Neural cell (in vitro differentiated cells): ENCODE measurements at regions not wholly inside any gene's neighbourhood (a gene's known extent, or its start where the extent isn't known, plus 50 kb on each side); places are given as distances from the start of the nearest gene placed in this dataset.

Experiments used
- H2AFZ ChIP-seq: fragments of 200-600, 300-800 bp; sonication (generic), shearing (Covaris generic); 2 replicates; pipeline ENCODE4 v1.6.0; 2014; ENCODE audit warnings: low read depth, mild to moderate bottlenecking, antibody characterized with exemption, low read length, moderate library complexity
- H3F3A ChIP-seq: fragments of 200-600 bp; shearing (Covaris generic); 2 replicates; pipeline ENCODE4 v1.6.1; 2016; ENCODE audit warnings: mild to moderate bottlenecking, moderate library complexity, mixed read lengths, antibody characterized with exemption, low read length; ENCODE audit not compliant: insufficient read depth, poor library complexity, severe bottlenecking
- H3K27ac ChIP-seq: fragments of 200-600, 300-800 bp; sonication (generic), shearing (Covaris generic); 2 replicates; pipeline ENCODE4 v1.5.1; 2014; ENCODE audit warnings: mild to moderate bottlenecking, low read length, moderate library complexity
- H3K27me3 ChIP-seq: fragments of 300-800, 200-600 bp; sonication (generic), shearing (Covaris generic); 2 replicates; pipeline ENCODE4 v1.6.0; 2014; ENCODE audit warnings: mild to moderate bottlenecking, low read depth, low read length, moderate library complexity; ENCODE audit not compliant: insufficient read depth
- H3K36me3 ChIP-seq: fragments of 300-800, 200-600 bp; sonication (generic), shearing (Covaris generic); 2 replicates; pipeline ENCODE4 v1.5.1; 2014; ENCODE audit warnings: mild to moderate bottlenecking, antibody characterized with exemption, low read length, moderate library complexity; ENCODE audit not compliant: insufficient read depth
- H3K4me2 ChIP-seq: fragments of 300-800, 200-600 bp; sonication (generic), shearing (Covaris generic); 2 replicates; pipeline ENCODE4 v1.6.0; 2014; ENCODE audit warnings: mild to moderate bottlenecking, low read length
- H3K4me3 ChIP-seq: fragments of 300-800, 200-600 bp; sonication (generic), shearing (Covaris generic); 2 replicates; pipeline ENCODE4 v1.5.1; 2014; ENCODE audit warnings: mild to moderate bottlenecking, low read length, moderate library complexity
- H3K79me2 ChIP-seq: fragments of 200-600 bp; shearing (Covaris generic); replicated peaks from 2 replicates; pipeline ENCODE4 v1.6.0; 2014; ENCODE audit warnings: mild to moderate bottlenecking, low read length, moderate library complexity; ENCODE audit not compliant: insufficient read depth
- H3K9ac ChIP-seq: fragments of 300-800, 200-600 bp; sonication (generic), shearing (Covaris generic); 2 replicates; pipeline ENCODE4 v1.6.1; 2016; ENCODE audit warnings: mild to moderate bottlenecking, low read length, mixed read lengths
- H3K9me2 ChIP-seq: fragments of 200-600 bp; shearing (Covaris generic); 2 replicates; pipeline ENCODE4 v1.6.1; 2016; ENCODE audit warnings: mild to moderate bottlenecking, low read length, mixed read lengths; ENCODE audit not compliant: insufficient read depth
- H3K9me3 ChIP-seq: fragments of 200-600, 300-800 bp; sonication (generic), shearing (Covaris generic); 2 replicates; pipeline ENCODE4 v1.6.1; 2016; ENCODE audit warnings: mild to moderate bottlenecking, mixed run types, low read length, moderate library complexity, mixed read lengths
- H4K20me1 ChIP-seq: fragments of 200-600 bp; shearing (Covaris generic); 2 replicates; pipeline ENCODE4 v1.6.1; 2016; ENCODE audit warnings: mild to moderate bottlenecking, mixed run types; ENCODE audit not compliant: insufficient read depth
- CTCF ChIP-seq: fragments of 450-650 bp; IDR thresholded peaks from 2 replicates; pipeline ENCODE4 v1.5.1; 2014; ENCODE audit warnings: antibody characterized with exemption, mild to moderate bottlenecking, moderate library complexity; ENCODE audit not compliant: poor library complexity, severe bottlenecking
- EP300 ChIP-seq: fragments of 450-650 bp; conservative IDR thresholded peaks from 2 replicates; pipeline ENCODE4 v1.6.1; 2014; ENCODE audit warnings: antibody characterized with exemption, mild to moderate bottlenecking, moderate library complexity; ENCODE audit not compliant: poor library complexity, severe bottlenecking
- EZH2 ChIP-seq: fragments of 200-600, 300-800 bp; shearing (Covaris generic), sonication (generic); IDR thresholded peaks from 2 replicates; pipeline ENCODE4 v1.6.1; 2014; ENCODE audit warnings: antibody characterized with exemption, low read length, borderline replicate concordance, mild to moderate bottlenecking; ENCODE audit not compliant: insufficient read depth, poor library complexity, severe bottlenecking
- MXI1 ChIP-seq: fragments of 450-650 bp; conservative IDR thresholded peaks from 2 replicates; pipeline ENCODE4 v1.6.1; 2014; ENCODE audit warnings: antibody characterized with exemption, mild to moderate bottlenecking; ENCODE audit not compliant: poor library complexity, severe bottlenecking
- POLR2AphosphoS5 ChIP-seq: IDR thresholded peaks from 2 replicates; pipeline ENCODE4 v1.6.1; 2012
- RAD21 ChIP-seq: fragments of 450-650 bp; conservative IDR thresholded peaks from 2 replicates; pipeline ENCODE4 v1.6.1; 2014; ENCODE audit warnings: antibody characterized with exemption, mild to moderate bottlenecking, moderate library complexity
- REST ChIP-seq: IDR thresholded peaks from 2 replicates; pipeline ENCODE4 v1.6.1; 2012; ENCODE audit warnings: borderline replicate concordance
- SMC3 ChIP-seq: fragments of 450-650 bp; conservative IDR thresholded peaks from 2 replicates; pipeline ENCODE4 v1.6.1; 2014; ENCODE audit warnings: antibody characterized with exemption, mild to moderate bottlenecking, moderate library complexity; ENCODE audit not compliant: poor library complexity
- TAF1 ChIP-seq: IDR thresholded peaks from 2 replicates; pipeline ENCODE4 v1.6.1; 2012; ENCODE audit warnings: low read depth

- TF ChIP-seq POLR2AphosphoS5: no peak
- no peak for TF ChIP-seq SMC3
- TF ChIP-seq MXI1: no peak
- TF ChIP-seq REST: no peak
- TF ChIP-seq EP300: no peak
- no peak for TF ChIP-seq TAF1
- TF ChIP-seq CTCF: no peak
- no peak for TF ChIP-seq EZH2
- TF ChIP-seq RAD21: no peak
- Histone ChIP-seq H2AFZ (no peak overlapping the region), H3K4me3 (no peak overlapping the region), H3K4me2 (no peak overlapping the region), H3K9me3 (no peaks in the 10 kb centered on the region), H3K79me2 (no peaks in the 10 kb centered on the region), H3K9me2 (no peaks in the 10 kb centered on the region), H4K20me1 (no peaks in the 10 kb centered on the region), H3K27me3 (no peaks in the 10 kb centered on the region), H3F3A (no peaks in the 10 kb centered on the region), H3K36me3 (no peaks in the 10 kb centered on the region), H3K9ac (no peak overlapping the region), H3K27ac (no peak overlapping the region)
Observed at GRCh38 chr16:26664086-26664485, 402.6 kb upstream of the C16orf82 start.

GRCh38 chr16:26665166-26665939 is 401.4 kb upstream of the C16orf82 start:
- H3F3A ChIP-seq: no peaks in the 10 kb centered on the region
- H3K9me2 ChIP-seq: no peaks in the 10 kb centered on the region
- H3K79me2 ChIP-seq: no peaks in the 10 kb centered on the region
- no peaks in the 10 kb centered on the region for H4K20me1 ChIP-seq
- no peak overlapping the region for H3K27ac ChIP-seq
- no peaks in the 10 kb centered on the region for H3K9me3 ChIP-seq
- TF ChIP-seq MXI1: no peak
- no peak for TF ChIP-seq RAD21
- no peak overlapping the region for H3K4me3 ChIP-seq
- no peak overlapping the region for H2AFZ ChIP-seq
- H3K36me3 ChIP-seq: no peaks in the 10 kb centered on the region
- no peaks in the 10 kb centered on the region for H3K27me3 ChIP-seq
- no peak overlapping the region for H3K9ac ChIP-seq
- no peak overlapping the region for H3K4me2 ChIP-seq
